ENCODE measurements at regions not wholly inside any gene's neighbourhood (a gene's known extent, or its start where the extent isn't known, plus 50 kb on each side); places are given as distances from the start of the nearest gene placed in this dataset.
A peak's percentile ranks its signal among the peaks of the same experiment; 100 is the strongest.

DNA sequence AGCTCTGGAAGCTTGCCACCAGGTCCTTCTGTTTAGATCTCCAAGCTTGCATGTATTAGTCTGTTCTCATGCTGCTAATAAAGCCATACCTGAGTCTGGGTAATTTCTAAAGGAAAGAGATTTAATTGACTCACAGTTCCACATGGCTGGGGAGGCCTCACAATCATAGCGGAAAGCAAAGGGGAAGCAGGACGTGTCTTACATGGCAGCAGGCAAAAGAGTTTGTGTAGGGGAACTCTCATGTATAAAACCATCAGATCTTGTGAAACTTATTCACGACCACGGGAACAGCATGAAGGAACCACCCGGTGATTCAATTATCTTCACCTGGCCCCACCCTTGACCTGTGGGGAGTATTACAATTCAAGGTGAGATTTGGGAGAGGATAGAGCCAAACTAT lies 147.0 kb upstream of the PROK2 start:
- Histone ChIP-seq H3K36me3 (replicated peaks; ENCODE audit: insufficient read depth, low read depth) (no peaks in the 10 kb centered on the region), H3K79me2 (no peaks in the 10 kb centered on the region), H3K4me2 (no peak overlapping the region), H3K9me2 (replicated peaks; ENCODE audit: insufficient read depth) (no peaks in the 10 kb centered on the region), H3K4me1 (ENCODE audit: insufficient read depth) (no peaks in the 10 kb centered on the region), H2AFZ (no peak overlapping the region), H4K20me1 (ENCODE audit: insufficient read depth, poor library complexity, severe bottlenecking) (no peaks in the 10 kb centered on the region), H3K27ac (no peak overlapping the region), H3K4me3 (no peak overlapping the region), H3K27me3 (no peaks in the 10 kb centered on the region), H3K9me3 (ENCODE audit: low read depth) (no peaks in the 10 kb centered on the region)
- DNase-seq (ENCODE audit: low spot score), result no peak
- TF ChIP-seq EZH2phosphoT487 (IDR thresholded peaks at IDR 0.05; ENCODE audit: low read depth, severe bottlenecking, unreplicated experiment) (no peak), EZH2 (IDR thresholded peaks at IDR 0.05; ENCODE audit: borderline replicate concordance) (no peak)
- TF ChIP-seq, protein P1, sequence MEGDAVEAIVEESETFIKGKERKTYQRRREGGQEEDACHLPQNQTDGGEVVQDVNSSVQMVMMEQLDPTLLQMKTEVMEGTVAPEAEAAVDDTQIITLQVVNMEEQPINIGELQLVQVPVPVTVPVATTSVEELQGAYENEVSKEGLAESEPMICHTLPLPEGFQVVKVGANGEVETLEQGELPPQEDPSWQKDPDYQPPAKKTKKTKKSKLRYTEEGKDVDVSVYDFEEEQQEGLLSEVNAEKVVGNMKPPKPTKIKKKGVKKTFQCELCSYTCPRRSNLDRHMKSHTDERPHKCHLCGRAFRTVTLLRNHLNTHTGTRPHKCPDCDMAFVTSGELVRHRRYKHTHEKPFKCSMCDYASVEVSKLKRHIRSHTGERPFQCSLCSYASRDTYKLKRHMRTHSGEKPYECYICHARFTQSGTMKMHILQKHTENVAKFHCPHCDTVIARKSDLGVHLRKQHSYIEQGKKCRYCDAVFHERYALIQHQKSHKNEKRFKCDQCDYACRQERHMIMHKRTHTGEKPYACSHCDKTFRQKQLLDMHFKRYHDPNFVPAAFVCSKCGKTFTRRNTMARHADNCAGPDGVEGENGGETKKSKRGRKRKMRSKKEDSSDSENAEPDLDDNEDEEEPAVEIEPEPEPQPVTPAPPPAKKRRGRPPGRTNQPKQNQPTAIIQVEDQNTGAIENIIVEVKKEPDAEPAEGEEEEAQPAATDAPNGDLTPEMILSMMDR (IDR thresholded peaks at IDR 0.05; ENCODE audit: poor library complexity), result no peak
- WGBS (ENCODE audit: low lambda C conversion rate, missing lambda C conversion rate), result 70% methylated on average over 5 of the region's 5 CpGs

DNA sequence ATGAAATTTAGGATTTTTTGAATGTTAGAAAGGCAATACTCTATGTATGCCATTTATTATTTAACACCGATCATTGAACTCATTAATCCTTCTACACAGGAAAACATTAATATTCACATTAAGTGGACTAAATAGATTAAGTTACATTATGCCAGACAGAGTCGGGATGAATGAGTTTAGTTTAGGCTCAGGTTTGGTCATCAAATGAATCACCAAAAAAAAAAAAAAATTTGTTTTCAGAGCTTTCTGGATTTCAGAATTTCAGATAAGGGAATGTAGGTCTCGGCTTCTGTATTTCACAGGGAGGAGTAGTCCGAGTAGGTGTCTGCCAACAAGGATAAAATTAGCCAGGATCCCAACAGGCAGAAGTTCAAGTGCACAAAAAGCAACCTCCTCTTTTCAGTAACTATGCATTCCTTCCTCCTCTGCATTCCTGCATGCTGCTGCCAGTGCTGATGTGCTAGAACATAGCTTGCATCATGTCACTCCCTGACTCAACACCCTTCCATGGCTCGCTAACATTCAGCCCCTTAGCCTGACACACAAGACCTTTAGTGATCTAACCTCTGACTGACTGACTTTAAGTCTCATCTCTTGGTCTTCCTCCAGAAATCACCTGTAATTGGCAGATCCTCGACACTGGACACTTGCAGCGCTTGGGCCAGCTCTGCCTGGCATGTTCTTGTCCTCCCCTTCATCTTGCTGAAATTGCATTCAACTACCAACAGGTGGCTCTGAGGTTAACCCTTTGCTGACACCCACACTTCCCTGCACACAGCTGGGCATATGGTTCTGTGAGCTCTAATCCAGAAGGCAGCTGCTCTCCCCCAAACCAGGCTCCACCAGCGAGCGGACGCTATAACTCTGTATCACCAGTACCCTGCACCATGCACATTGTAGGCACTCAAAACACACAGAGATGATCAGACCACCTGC lies 145.4 kb upstream of the PROK2 start:
- H3K79me2 ChIP-seq, result no peaks in the 10 kb centered on the region
- WGBS (ENCODE audit: low lambda C conversion rate, missing lambda C conversion rate), result 66% methylated on average over 10 of the region's 10 CpGs
- DNase-seq (ENCODE audit: low spot score), result peak; percentile 25

DNA sequence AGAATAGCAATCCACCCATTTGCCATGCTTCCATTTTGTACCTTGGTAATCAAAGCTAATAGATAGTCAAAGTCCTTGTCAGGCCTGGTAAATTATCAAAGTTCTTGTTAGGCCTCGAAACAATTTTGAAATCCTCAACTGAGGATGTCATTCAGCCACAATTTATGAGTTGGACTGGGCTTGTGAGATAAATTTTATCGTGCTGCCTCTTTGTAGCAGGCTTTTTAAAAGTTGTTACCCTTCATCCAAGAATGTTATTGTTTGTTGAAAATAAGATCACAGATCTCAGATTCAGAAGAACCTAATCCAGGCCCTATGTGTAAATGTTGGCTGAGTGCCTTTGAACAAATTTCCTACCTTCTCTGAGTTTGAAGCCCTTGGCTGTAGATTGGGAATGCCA lies 143.3 kb upstream of the PROK2 start:
- Histone ChIP-seq H3K9me2 (replicated peaks; ENCODE audit: insufficient read depth) (no peaks in the 10 kb centered on the region), H3K4me2 (no peak overlapping the region), H2AFZ (no peak overlapping the region), H3K79me2 (no peaks in the 10 kb centered on the region), H3K36me3 (replicated peaks; ENCODE audit: insufficient read depth, low read depth) (no peaks in the 10 kb centered on the region), H3K4me3 (no peak overlapping the region), H3K27ac (no peak overlapping the region), H3K4me1 (ENCODE audit: insufficient read depth) (no peaks in the 10 kb centered on the region), H3K9me3 (ENCODE audit: low read depth) (no peaks in the 10 kb centered on the region), H3K27me3 (no peaks in the 10 kb centered on the region), H4K20me1 (ENCODE audit: insufficient read depth, poor library complexity, severe bottlenecking) (no peaks in the 10 kb centered on the region)
- no peak for DNase-seq (ENCODE audit: low spot score)
- TF ChIP-seq, protein P1 (IDR thresholded peaks at IDR 0.05; ENCODE audit: poor library complexity), result no peak
- TF ChIP-seq EZH2 (IDR thresholded peaks at IDR 0.05; ENCODE audit: borderline replicate concordance) (no peak), EZH2phosphoT487 (IDR thresholded peaks at IDR 0.05; ENCODE audit: low read depth, severe bottlenecking, unreplicated experiment) (no peak)
- 70% methylated on average over 2 of the region's 2 CpGs for WGBS (ENCODE audit: low lambda C conversion rate, missing lambda C conversion rate)

More for the DNA sequence above, 145.4 kb upstream of the PROK2 start:
- Histone ChIP-seq H4K20me1 (ENCODE audit: insufficient read depth, poor library complexity, severe bottlenecking) (no peaks in the 10 kb centered on the region), H3K4me3 (no peak overlapping the region), H3K36me3 (replicated peaks; ENCODE audit: insufficient read depth, low read depth) (no peaks in the 10 kb centered on the region), H3K9me3 (ENCODE audit: low read depth) (no peaks in the 10 kb centered on the region), H3K27ac (no peak overlapping the region), H3K9me2 (replicated peaks; ENCODE audit: insufficient read depth) (no peaks in the 10 kb centered on the region), H3K4me2 (no peak overlapping the region), H3K27me3 (no peaks in the 10 kb centered on the region), H3K4me1 (ENCODE audit: insufficient read depth) (no peaks in the 10 kb centered on the region), H2AFZ (no peak overlapping the region)
- no peak for TF ChIP-seq EZH2phosphoT487 (IDR thresholded peaks at IDR 0.05; ENCODE audit: low read depth, severe bottlenecking, unreplicated experiment)
- TF ChIP-seq, protein P1 (IDR thresholded peaks at IDR 0.05; ENCODE audit: poor library complexity), result peak; percentile 33

All from hepatocyte (in vitro differentiated cells).